Upper lobe of left lung (tissue), 4 donors: ENCODE measurements at regions not wholly inside any gene's neighbourhood (a gene's known extent, or its start where the extent isn't known, plus 50 kb on each side); places are given as distances from the start of the nearest gene placed in this dataset.
"Not testable (repeated sequence)": the region's sequence is repeated elsewhere in the genome, so short reads cannot be mapped to it uniquely, and the experiment has no call there.

ENCODE experiments used
- CTCF ChIP-seq, 6 experiments: fragments of 450-650 bp in 4 of 6; fragments of 200-600 bp in 2 of 6; sonication (generic) in 2 of 6; IDR thresholded peaks; one replicate each; pipeline ENCODE4 v1.5.1; 2016 to 2019; ENCODE audit warnings: antibody characterized with exemption in 6 of 6
- POLR2A ChIP-seq, 4 donors: fragments of 450-650 bp; IDR thresholded peaks; one replicate each; pipeline ENCODE4 v1.5.1; 2016 to 2017; ENCODE audit warnings: antibody characterized with exemption in 4 of 4, mild to moderate bottlenecking in 2 of 4

GRCh38 chr3:63734632-63735031 lies 82.2 kb downstream of the SNTN start:
- not testable (repeated sequence) for TF ChIP-seq CTCF, POLR2A (IDR thresholded peaks at IDR 0.05)
